Astrocyte (in vitro differentiated cells and primary cell): ENCODE measurements at regions not wholly inside any gene's neighbourhood (a gene's known extent, or its start where the extent isn't known, plus 50 kb on each side); places are given as distances from the start of the nearest gene placed in this dataset.

Experiments
- DNase-seq: peaks from one replicate; pipeline ENCODE4 v3.0.0-alpha.2; 2010; ENCODE audit warnings: low read depth
- FAIRE-seq: peaks from 2 replicates; lab custom pipeline; 2011; peaks lifted over from hg19 to GRCh38; lab: Jason Lieb, UNC
- H2AFZ ChIP-seq: 2 replicates; pipeline ENCODE4 v1.6.0; 2012; ENCODE audit warnings: low read depth, low read length, inconsistent platforms
- H3K27ac ChIP-seq: 2 replicates; pipeline ENCODE4 v1.5.1; 2011; ENCODE audit warnings: low read depth, low read length, inconsistent platforms
- H3K27me3 ChIP-seq: 2 replicates; pipeline ENCODE4 v1.6.0; 2011; ENCODE audit warnings: low read length, inconsistent platforms; ENCODE audit not compliant: insufficient read depth
- H3K36me3 ChIP-seq: 2 replicates; pipeline ENCODE4 v1.5.1; 2011; ENCODE audit warnings: low read length, inconsistent platforms; ENCODE audit not compliant: insufficient read depth
- H3K4me1 ChIP-seq: 2 replicates; pipeline ENCODE4 v1.5.1; 2011; ENCODE audit warnings: low read length, inconsistent platforms; ENCODE audit not compliant: insufficient read depth
- H3K4me2 ChIP-seq: 2 replicates; pipeline ENCODE4 v1.6.0; 2012; ENCODE audit warnings: low read length, inconsistent platforms
- H3K4me3 ChIP-seq: 2 replicates; pipeline ENCODE4 v1.5.1; 2011; ENCODE audit warnings: low read depth, mild to moderate bottlenecking, low read length, inconsistent platforms; ENCODE audit not compliant: insufficient read depth
- H3K79me2 ChIP-seq: 2 replicates; pipeline ENCODE4 v1.6.0; 2012; ENCODE audit warnings: mild to moderate bottlenecking, low read length, inconsistent platforms; ENCODE audit not compliant: insufficient read depth
- H3K9ac ChIP-seq: 2 replicates; pipeline ENCODE4 v1.6.0; 2012; ENCODE audit warnings: mild to moderate bottlenecking, low read length, inconsistent platforms
- H3K9me3 ChIP-seq: 2 replicates; pipeline ENCODE4 v1.5.1; 2012; ENCODE audit warnings: low read depth, mild to moderate bottlenecking, low read length, inconsistent platforms; ENCODE audit not compliant: insufficient read depth
- H4K20me1 ChIP-seq: 2 replicates; pipeline ENCODE4 v1.6.0; 2012; ENCODE audit warnings: low read length, inconsistent platforms; ENCODE audit not compliant: insufficient read depth
- H3K27ac Mint-ChIP-seq: one replicate; pipeline ENCODE4 v1.8.0; 2021; ENCODE audit warnings: mild to moderate bottlenecking, mixed read lengths; ENCODE audit not compliant: unreplicated experiment
- H3K27me3 Mint-ChIP-seq: one replicate; pipeline ENCODE4 v1.8.0; 2021; ENCODE audit warnings: low read depth, mixed read lengths; ENCODE audit not compliant: unreplicated experiment
- H3K36me3 Mint-ChIP-seq: one replicate; pipeline ENCODE4 v1.8.0; 2021; ENCODE audit warnings: low read depth, mixed read lengths; ENCODE audit not compliant: unreplicated experiment
- H3K4me1 Mint-ChIP-seq: one replicate; pipeline ENCODE4 v1.8.0; 2021; ENCODE audit warnings: low read depth, mixed read lengths; ENCODE audit not compliant: unreplicated experiment
- H3K4me3 Mint-ChIP-seq: one replicate; pipeline ENCODE4 v1.8.0; 2021; ENCODE audit warnings: mild to moderate bottlenecking, moderate library complexity, mixed read lengths; ENCODE audit not compliant: unreplicated experiment
- H3K9me3 Mint-ChIP-seq: one replicate; pipeline ENCODE4 v1.8.0; 2021; ENCODE audit warnings: mild to moderate bottlenecking, mixed read lengths; ENCODE audit not compliant: unreplicated experiment
- EZH2 ChIP-seq: IDR thresholded peaks from 2 replicates; pipeline ENCODE4 v1.6.1; 2012; ENCODE audit warnings: mild to moderate bottlenecking, low read length, inconsistent platforms; ENCODE audit not compliant: insufficient read depth
- TF ChIP-seq, protein P1 (sequence below): IDR thresholded peaks from 2 replicates; pipeline ENCODE4 v1.5.1; 2011; ENCODE audit warnings: low read depth, mild to moderate bottlenecking, inconsistent platforms, low read length, moderate library complexity; ENCODE audit not compliant: insufficient read depth

DNA sequence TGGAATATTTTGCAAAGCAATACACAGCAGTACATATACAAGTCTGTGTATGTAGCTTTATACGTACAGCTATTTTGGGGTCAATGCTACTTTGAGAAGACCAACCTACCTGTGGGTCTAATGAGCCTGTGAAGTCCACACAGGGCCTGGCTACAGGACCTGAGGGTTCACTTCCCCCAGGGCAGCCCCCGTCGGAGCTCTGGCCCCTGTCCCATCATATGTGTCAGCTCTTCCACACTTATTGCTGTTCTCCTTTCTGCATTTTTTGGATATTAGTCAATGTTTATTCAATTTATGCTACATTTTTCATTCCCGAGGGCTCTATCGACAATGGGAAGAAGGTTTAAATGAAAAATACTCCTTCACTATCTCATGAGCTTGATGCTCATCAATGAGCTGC is 1473.6 kb downstream of the BRD1 start:
- Histone ChIP-seq H3K4me2 (no peak overlapping the region), H3K36me3 (no peaks in the 10 kb centered on the region), H2AFZ (no peak overlapping the region), H3K4me1 (no peaks in the 10 kb centered on the region), H3K27me3 (no peaks in the 10 kb centered on the region), H3K9me3 (no peaks in the 10 kb centered on the region), H3K27ac (no peak overlapping the region), H3K4me3 (no peak overlapping the region), H4K20me1 (no peaks in the 10 kb centered on the region), H3K79me2 (no peaks in the 10 kb centered on the region), H3K9ac (no peak overlapping the region)
- peaks cover 2% of the 10 kb centered on the region for H3K9me3 Mint-ChIP-seq
- no peak for TF ChIP-seq EZH2
- TF ChIP-seq, protein P1, sequence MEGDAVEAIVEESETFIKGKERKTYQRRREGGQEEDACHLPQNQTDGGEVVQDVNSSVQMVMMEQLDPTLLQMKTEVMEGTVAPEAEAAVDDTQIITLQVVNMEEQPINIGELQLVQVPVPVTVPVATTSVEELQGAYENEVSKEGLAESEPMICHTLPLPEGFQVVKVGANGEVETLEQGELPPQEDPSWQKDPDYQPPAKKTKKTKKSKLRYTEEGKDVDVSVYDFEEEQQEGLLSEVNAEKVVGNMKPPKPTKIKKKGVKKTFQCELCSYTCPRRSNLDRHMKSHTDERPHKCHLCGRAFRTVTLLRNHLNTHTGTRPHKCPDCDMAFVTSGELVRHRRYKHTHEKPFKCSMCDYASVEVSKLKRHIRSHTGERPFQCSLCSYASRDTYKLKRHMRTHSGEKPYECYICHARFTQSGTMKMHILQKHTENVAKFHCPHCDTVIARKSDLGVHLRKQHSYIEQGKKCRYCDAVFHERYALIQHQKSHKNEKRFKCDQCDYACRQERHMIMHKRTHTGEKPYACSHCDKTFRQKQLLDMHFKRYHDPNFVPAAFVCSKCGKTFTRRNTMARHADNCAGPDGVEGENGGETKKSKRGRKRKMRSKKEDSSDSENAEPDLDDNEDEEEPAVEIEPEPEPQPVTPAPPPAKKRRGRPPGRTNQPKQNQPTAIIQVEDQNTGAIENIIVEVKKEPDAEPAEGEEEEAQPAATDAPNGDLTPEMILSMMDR = no peak
- peaks cover 2% of the 10 kb centered on the region for H3K36me3 Mint-ChIP-seq
- no peak overlapping the region for H3K4me3 Mint-ChIP-seq
- DNase-seq (no peak), FAIRE-seq (no peak)
- peaks cover 24% of the 10 kb centered on the region for H3K27me3 Mint-ChIP-seq
- no peak overlapping the region for H3K27ac Mint-ChIP-seq
- H3K4me1 Mint-ChIP-seq = no peaks in the 10 kb centered on the region

DNA sequence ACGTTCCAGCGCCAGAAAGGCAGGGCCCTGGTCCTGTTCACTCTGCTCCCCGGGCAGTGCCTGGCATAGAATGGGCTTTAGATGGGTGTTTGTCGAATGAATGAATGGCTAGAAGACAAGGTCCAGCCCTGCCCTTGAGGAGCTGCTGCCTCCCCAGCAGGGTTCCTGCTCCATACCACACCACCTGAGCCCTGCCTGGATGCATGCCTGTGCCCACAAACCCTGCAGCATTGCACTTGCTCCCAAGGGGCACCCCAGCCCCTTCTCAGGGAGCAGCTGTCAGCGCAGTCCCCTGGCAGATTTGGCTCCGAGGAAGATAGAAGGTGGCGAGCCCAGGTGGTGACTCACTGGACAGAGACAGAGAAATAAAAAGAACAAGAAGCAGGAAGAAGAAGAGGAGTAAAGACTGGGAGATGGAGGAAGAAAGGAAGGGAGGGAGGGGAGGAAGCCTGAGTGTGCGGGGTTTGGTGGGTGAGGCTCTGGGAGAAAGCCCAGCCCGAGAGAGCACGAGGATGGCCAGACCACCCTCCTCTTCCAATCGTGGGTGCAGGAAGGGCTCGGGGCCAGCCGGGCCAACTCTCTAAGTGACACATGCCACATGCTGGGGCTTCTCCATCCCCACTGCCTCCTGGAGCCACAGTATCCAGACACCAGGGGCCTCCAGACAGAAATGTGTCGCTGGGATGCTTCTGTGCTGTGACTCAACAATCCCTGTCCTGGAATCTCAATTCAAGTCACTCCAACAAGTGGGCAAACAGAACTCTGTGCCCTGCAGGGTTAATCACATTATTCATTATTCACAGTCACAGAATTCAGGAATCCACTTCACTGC is 1474.3 kb downstream of the BRD1 start:
- no peak for FAIRE-seq
- Mint-ChIP-seq H3K9me3 (peaks cover 2% of the 10 kb centered on the region), H3K27me3 (peaks cover 24% of the 10 kb centered on the region), H3K4me3 (no peak overlapping the region), H3K27ac (no peak overlapping the region), H3K36me3 (peaks cover 2% of the 10 kb centered on the region), H3K4me1 (no peaks in the 10 kb centered on the region)
- Histone ChIP-seq H3K9ac (no peak overlapping the region), H3K4me2 (no peak overlapping the region), H3K4me3 (no peak overlapping the region), H3K79me2 (no peaks in the 10 kb centered on the region), H3K9me3 (no peaks in the 10 kb centered on the region), H4K20me1 (no peaks in the 10 kb centered on the region), H3K27me3 (no peaks in the 10 kb centered on the region), H3K36me3 (no peaks in the 10 kb centered on the region), H2AFZ (no peak overlapping the region), H3K4me1 (no peaks in the 10 kb centered on the region), H3K27ac (no peak overlapping the region)
- no peak for TF ChIP-seq EZH2
- TF ChIP-seq, protein P1 = no peak
- DNase-seq = no peak
